ENCODE measurements at regions not wholly inside any gene's neighbourhood (a gene's known extent, or its start where the extent isn't known, plus 50 kb on each side); places are given as distances from the start of the nearest gene placed in this dataset.

DNA sequence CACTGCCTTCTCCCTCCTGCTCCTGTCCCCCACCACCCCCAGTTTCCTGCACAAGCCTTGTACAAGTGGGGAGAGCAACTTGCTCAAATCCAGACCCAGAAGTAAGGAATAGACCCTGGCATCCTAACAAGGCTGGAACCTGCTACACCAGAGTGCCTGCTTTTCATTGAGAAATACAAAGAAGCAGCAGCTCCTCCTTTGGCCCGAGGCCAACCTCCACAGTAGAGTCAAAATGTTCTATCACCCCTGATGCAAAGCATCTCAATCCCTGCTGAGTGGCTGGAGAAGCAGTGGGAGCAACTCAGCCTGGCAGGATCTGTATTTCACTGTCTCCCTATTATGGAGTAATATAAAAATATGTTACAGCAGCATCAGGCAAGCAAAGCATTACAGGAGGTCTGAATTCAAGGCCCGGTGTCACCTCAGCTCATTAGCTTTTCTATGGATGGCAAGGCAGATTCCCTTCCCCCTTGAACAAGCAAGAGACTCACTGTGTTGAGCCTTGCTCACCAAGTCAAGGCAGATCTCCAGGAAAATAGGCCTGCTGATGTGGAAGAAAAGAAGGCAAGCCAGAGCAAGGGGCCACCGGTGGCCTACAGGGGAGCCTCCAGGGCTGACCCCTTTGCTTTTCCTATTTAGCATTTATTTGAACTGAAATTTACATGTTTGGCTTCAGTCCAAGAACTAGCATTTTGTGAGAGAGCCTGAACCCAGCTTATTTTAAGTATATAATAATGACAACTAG lies 186.3 kb upstream of the EGLN3 start:
- FAIRE-seq (no peak), DNase-seq (ENCODE audit: insufficient read length, low spot score) (no peak)
- TF ChIP-seq POLR2A (IDR thresholded peaks at IDR 0.05; ENCODE audit: low read depth, low read length) = no peak

DNA sequence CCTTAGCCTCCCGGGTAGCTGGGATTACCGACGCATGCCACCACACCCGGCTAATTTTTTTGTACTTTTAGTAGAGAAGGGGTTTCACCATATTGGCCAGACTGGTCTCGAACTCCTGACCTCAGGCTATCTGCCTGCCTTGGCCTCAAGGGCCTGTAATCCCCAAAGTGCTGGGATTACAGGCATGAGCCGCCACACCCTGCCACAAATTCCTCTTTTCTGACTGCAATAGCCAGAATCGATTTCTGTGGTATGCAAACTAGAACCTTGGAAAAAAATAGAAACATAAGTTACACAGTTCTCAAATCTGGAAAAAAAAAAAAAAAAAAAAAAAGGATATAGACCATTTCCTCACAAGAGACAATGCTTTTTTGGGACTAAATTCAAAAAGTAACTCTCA lies 184.6 kb upstream of the EGLN3 start:
- FAIRE-seq (no peak), DNase-seq (ENCODE audit: insufficient read length, low spot score) (no peak)
- no peak for TF ChIP-seq POLR2A (IDR thresholded peaks at IDR 0.05; ENCODE audit: low read depth, low read length)

DNA sequence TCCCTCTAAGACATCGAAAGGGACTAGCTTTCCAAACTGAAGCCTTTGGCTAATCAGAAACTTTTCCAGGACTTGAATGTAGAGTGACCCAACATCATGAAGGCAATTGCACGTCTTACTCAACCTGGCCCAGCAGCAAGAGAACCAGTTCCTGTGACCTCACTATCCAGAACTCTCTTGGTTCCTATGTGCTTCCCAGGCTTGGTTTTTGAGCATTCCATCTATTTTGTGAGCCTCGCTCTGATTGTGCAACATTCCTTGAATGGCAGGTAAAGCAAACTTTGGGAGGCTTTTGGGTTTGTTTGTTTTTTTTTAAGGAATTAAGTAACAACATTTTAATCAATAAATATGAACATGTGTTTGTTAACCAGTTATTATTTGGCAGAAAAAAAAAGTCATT lies 183.6 kb upstream of the EGLN3 start:
- DNase-seq (ENCODE audit: insufficient read length, low spot score) = no peak
- TF ChIP-seq POLR2A (IDR thresholded peaks at IDR 0.05; ENCODE audit: low read depth, low read length) = no peak
- FAIRE-seq = no peak

DNA sequence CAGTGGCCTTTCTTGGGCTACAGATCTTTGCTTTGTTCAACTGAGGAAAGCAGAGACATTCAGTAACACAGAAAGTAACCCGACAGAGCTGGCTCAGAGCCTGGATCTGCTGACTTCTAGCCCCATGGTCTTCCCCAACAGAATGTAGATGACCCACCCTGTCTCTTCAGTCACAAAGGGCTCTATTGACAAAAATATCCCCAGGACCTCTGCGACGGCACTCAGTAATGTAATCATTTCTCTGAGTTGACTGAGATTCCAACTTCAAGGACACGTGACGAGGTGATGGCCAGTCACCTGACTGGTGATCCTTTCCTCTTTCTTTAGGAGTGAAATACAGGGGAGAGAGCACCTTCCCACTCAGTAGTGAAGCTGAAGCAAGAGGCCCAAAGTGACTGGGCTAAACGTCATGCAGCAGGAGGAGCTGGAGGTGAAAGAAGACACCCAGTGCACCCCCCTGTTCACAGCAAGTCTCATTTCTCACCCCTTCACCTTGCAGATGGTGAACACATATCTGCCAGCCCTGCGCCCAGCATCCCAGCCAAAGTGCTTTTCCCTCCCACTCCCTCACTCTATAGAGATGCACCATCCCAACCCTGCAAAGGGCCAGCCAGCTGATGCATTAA lies 179.2 kb upstream of the EGLN3 start:
- DNase-seq (ENCODE audit: insufficient read length, low spot score) (no peak), FAIRE-seq (no peak)
- TF ChIP-seq POLR2A (IDR thresholded peaks at IDR 0.05; ENCODE audit: low read depth, low read length) = no peak

DNA sequence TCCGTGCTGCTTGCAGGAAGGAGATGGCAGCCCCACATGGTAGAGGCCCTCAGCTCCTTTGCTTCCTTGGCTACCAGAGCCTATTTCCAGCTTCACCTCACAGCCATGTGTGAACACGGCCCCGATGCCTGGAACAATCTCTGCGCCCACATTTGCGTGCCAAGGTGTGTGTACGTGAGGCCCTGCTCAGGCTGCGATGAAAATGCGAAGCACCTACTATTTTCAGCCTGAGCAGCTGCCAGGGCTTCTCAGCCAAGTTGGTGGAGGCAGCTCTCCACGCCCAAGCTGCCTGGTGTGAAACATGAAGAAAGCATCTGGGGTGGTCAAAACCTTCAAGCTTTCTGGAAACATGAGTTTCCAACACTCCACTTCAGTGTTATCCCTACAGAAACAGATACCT lies 177.8 kb upstream of the EGLN3 start:
- TF ChIP-seq POLR2A (IDR thresholded peaks at IDR 0.05; ENCODE audit: low read depth, low read length) = no peak
- DNase-seq (ENCODE audit: insufficient read length, low spot score) (no peak), FAIRE-seq (no peak)

DNA sequence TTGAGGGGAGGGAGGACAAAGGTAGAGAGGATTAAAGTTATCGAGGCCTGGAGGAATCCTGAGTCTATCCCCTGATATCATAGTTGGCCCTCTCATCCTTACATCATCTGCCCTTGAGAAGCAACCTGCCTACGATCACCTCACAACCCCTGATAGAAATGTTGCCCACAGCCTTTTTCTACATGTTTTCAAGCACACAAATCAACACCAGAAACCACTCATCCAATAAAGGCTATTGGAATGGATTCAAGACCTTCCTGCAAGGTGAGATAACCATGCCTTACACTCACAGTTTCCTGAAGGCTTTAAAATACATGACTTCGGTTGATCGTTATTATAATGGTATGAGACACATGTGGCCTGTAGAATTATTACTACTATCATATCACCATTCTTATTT lies 175.7 kb upstream of the EGLN3 start:
- no peak for TF ChIP-seq POLR2A (IDR thresholded peaks at IDR 0.05; ENCODE audit: low read depth, low read length)
- FAIRE-seq = no peak
- no peak for DNase-seq (ENCODE audit: insufficient read length, low spot score)

DNA sequence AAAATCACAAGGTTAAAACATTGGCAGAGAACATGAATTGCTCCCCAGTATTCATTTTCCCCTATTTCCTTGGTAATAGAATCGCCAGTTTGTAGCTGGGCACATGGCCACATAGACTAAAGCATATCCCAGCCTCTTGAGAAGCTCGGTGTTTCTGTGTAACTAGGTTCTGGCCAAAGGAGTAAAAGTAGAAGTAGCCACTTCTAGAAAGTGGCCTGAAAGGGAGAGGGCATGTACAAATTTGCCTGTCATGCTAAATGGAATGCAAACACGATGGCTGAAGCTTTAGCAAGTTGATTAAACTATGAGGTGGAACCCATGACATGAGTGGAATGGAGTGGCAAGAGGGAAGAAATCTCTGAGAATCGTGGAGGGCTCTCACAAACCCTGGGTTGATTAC lies 173.7 kb upstream of the EGLN3 start:
- no peak for DNase-seq (ENCODE audit: insufficient read length, low spot score)
- no peak for TF ChIP-seq POLR2A (IDR thresholded peaks at IDR 0.05; ENCODE audit: low read depth, low read length)
- no peak for FAIRE-seq

DNA sequence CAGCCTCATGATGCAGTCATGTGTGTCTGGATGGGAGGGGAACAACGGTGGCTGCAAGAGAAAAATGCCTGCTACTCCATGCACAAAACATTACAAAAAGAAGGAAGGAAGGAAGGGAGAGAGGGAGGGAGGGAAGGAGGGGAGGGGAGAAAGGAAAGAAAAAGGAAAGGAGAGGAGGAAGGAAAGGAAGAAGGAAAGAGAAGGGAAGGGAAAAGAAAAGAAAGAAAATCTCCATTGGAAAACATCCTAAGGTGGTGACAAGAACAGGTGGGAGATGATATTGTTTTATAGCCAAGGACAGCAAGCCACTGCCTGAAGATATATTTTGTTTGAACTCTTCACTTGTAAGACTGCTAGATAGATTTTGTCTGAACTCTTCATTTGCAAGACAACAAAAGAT lies 171.8 kb upstream of the EGLN3 start:
- DNase-seq (ENCODE audit: insufficient read length, low spot score) = no peak
- no peak for FAIRE-seq

DNA sequence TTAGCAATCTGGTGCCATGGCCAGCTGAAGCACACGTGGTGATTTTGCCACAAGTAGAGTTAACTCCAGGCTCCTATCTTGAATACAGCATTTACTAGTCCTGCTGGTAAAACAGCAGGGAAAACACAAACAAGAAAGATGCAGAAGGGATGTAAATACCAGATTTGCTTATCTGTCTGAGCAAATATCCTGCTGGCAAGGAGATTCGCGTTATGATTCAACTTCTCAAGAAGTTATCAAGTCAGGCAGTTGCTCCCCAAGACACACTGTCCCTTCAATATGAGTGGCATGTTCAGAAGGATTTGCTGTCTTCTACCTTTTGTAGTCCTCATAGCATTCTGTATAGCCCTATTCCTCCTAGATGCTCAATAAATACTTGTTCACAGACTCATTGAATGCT lies 171.2 kb upstream of the EGLN3 start:
- no peak for FAIRE-seq
- DNase-seq (ENCODE audit: insufficient read length, low spot score) = no peak
- no peak for TF ChIP-seq POLR2A (IDR thresholded peaks at IDR 0.05; ENCODE audit: low read depth, low read length)

More for the DNA sequence above, 171.8 kb upstream of the EGLN3 start:
- no peak for TF ChIP-seq POLR2A (IDR thresholded peaks at IDR 0.05; ENCODE audit: low read depth, low read length)

DNA sequence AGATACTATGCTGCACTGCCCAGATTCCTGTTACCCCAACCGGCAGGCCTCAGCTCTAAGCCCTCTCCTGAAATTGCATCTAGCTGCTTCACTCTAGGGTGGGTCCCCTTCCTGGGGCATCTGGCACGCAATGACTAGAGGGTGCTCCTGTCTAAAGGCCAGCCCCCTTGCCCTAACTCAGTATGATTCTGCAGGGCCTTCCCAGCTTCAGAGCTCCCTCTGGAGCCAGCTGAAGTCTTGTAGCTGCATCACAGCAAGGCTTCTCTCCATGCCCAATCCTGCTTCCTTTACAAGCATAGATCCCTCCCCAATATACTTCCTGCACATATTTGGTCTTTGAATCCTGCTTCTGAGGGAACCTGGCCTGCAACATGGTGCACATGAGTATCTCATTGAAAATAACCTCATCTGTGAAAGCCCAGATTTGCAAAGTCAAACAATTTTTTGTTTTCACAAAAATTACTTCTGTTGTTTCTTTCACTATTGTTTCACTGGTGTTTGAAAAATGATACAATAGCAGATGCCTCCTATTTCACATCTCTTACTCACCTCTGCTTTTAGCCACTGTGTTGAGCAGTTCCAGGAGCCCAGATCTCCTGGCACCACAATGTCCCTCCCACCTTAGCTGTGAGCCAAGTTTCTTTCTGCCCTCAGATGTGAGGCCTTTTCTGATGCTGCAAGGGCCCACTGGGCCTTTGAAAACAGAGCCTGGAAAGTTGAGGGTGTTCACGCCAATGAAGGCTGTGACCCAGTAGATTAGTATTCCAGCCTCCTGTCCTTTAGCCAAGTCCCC lies 169.5 kb upstream of the EGLN3 start:
- DNase-seq (ENCODE audit: insufficient read length, low spot score) (no peak), FAIRE-seq (no peak)
- TF ChIP-seq POLR2A (IDR thresholded peaks at IDR 0.05; ENCODE audit: low read depth, low read length) = no peak

DNA sequence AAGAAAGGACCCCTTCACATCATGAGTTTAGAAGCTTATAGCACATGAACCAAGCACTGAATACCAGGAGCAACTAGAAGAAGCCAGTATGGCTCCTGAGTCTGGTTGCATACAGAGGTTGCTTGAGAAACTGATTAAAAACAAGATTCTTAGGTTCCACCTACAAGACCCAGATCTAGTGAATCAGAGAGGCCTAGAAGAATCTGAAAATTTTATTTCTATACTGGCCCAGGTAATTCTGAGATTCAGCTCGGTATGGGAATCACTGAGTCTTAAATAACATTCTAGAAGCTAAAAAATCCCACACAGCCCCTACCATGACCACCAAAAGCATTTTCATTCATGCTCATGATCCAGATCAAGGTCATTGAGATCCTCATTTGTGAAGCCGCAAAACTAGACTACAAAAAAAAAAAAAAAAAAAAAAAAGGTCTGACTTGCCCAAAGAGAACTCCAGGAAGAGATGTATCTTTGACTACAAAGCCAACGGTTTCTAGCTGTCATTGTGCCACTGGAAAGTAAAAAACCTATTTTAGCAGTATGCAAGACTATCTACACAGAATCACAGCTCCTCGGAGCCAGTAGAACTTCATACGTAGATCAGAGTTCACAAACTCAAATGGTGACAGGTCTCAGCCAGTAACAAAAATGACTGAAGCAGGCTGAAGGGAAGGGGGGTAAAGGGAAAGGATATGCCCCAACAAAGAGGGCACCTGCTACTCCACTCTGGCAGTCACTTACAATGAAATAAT lies 168.4 kb upstream of the EGLN3 start:
- no peak for FAIRE-seq
- DNase-seq (ENCODE audit: insufficient read length, low spot score) = no peak
- TF ChIP-seq POLR2A (IDR thresholded peaks at IDR 0.05; ENCODE audit: low read depth, low read length) = no peak

DNA sequence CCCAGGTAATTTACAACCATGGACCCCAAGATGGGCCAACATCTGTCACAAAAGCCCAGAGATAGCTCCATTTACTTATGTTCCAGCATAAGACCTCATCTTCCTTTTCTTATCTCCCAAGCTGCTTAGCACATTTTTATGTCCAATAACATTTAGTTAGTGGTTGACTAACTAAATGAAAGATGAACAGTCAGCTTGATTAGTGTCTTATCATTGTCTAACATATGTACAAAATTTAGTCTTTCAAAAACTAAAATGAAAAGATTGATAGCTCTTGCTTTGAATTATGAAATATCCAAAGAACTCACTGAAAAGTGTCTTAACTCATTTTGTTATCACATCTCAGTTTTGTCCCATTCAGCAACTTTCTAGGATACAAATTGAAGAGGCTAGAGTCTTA lies 163.1 kb upstream of the EGLN3 start:
- TF ChIP-seq POLR2A (IDR thresholded peaks at IDR 0.05; ENCODE audit: low read depth, low read length) = no peak
- DNase-seq (ENCODE audit: insufficient read length, low spot score) = no peak
- FAIRE-seq = no peak

DNA sequence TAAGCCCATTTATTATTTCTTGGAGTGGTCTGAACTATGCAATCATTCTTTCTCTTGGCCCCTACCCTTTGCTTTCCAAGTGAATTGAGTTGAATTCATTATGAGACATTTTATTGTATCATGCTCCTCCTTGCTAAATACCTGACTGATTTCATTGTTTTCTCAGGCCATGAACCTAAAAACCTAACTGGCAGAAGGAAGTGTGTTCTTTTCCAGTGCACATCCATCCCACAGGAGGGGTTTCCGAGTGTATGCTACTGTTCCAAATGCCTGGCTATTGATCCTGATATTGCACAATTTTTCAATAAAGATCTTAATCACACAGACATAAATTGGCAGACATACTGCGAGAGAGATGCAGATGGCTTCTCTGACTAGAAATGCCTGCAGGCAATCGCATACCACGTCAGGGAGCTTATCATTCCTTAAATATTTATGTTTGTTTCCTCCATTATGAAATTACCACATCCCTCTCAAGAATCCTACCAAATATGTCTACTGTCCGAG lies 162.2 kb upstream of the EGLN3 start:
- no peak for TF ChIP-seq POLR2A (IDR thresholded peaks at IDR 0.05; ENCODE audit: low read depth, low read length)
- FAIRE-seq = no peak
- no peak for DNase-seq (ENCODE audit: insufficient read length, low spot score)

DNA sequence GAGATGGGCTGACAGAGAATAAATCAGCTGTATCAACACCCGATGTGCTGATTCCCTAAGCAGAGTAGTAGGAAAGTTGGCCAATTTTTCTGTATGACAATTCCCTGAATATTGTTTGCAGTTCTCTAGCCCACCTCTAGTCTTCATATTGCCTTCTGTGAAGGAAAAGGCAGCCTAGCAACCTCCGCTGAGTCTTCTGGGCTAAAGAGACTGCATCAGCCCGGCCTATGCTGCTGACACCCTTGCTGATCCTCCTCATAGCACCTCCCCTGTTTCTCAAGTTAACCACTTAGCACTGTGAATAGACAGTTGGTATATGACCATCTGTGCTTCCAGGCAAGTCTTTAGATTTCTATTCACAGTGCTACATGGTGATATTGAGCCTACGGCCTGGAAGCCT lies 161.1 kb upstream of the EGLN3 start:
- no peak for DNase-seq (ENCODE audit: insufficient read length, low spot score)
- no peak for TF ChIP-seq POLR2A (IDR thresholded peaks at IDR 0.05; ENCODE audit: low read depth, low read length)
- FAIRE-seq = no peak
